Urinary bladder (tissue), 3 donors: ENCODE measurements at regions not wholly inside any gene's neighbourhood (a gene's known extent, or its start where the extent isn't known, plus 50 kb on each side); places are given as distances from the start of the nearest gene placed in this dataset.
"Not testable (repeated sequence)": the region's sequence is repeated elsewhere in the genome, so short reads cannot be mapped to it uniquely, and the experiment has no call there.

Source experiments
- DNase-seq: peaks from one replicate; pipeline ENCODE4 v3.0.0-alpha.2; 2015; ENCODE audit errors: extremely low spot score
- H3K27ac ChIP-seq: one replicate; pipeline ENCODE4 v1.5.1; 2013; ENCODE audit warnings: low read depth, mild to moderate bottlenecking, moderate library complexity
- H3K36me3 ChIP-seq: one replicate; pipeline ENCODE4 v1.6.1; 2013; ENCODE audit warnings: mild to moderate bottlenecking, moderate library complexity; ENCODE audit not compliant: insufficient read depth
- H3K4me1 ChIP-seq: one replicate; pipeline ENCODE4 v1.6.1; 2013; ENCODE audit warnings: mild to moderate bottlenecking, moderate library complexity; ENCODE audit not compliant: insufficient read depth
- H3K4me3 ChIP-seq: one replicate; pipeline ENCODE4 v1.5.1; 2013; ENCODE audit warnings: low read depth, low read length
- WGBS: extraction: QIAGEN DNeasy Blood & Tissue Kit; methylation state at CpG from one replicate; pipeline ENCODE4 v1.1.7; 2013; 5-methylcytosine and 5-hydroxymethylcytosine counted together
- donor health status: healthy with polysubstance abuse.
- donor health status: healthy.

DNA sequence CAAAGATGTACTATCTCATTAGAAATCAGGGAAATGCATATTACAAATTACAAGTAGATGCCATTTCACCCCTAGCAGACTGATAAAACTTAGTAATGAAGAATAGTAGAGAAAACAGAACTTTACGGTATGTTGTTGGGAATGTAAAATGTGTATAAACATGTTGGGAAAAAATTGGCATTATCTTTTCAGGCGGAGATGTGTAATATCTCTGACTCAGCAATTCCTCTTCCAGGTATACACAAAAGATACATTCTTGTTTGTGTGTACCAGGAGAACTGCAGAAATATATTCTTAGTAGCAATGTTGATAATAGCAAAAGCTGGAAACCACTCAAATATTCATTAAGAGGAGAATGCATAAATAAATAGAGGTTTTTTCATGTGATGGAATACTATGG is 204.5 kb downstream of the LPIN1 start:
- DNase-seq: no peak
- H3K4me1 ChIP-seq: no peaks in the 10 kb centered on the region
- H3K36me3 ChIP-seq: no peaks in the 10 kb centered on the region
- H3K27ac ChIP-seq: no peak overlapping the region
- 77% methylated on average over 2 of the region's 2 CpGs for WGBS
- no peak overlapping the region for H3K4me3 ChIP-seq

- not testable (repeated sequence) for H3K4me3 ChIP-seq, H3K4me1 ChIP-seq, H3K27ac ChIP-seq, DNase-seq, H3K36me3 ChIP-seq
- WGBS: 91% methylated on average over 6 of the region's 6 CpGs
Observed at GRCh38 chr2:11951492-11951891, 205.1 kb downstream of the LPIN1 start.

GRCh38 chr2:11953258-11953657 is 206.8 kb downstream of the LPIN1 start:
- Histone ChIP-seq H3K36me3 (no peaks in the 10 kb centered on the region), H3K4me1 (no peaks in the 10 kb centered on the region), H3K4me3 (no peak overlapping the region), H3K27ac (no peak overlapping the region)
- WGBS: 90% methylated on average over 3 of the region's 3 CpGs
- no peak for DNase-seq

DNA sequence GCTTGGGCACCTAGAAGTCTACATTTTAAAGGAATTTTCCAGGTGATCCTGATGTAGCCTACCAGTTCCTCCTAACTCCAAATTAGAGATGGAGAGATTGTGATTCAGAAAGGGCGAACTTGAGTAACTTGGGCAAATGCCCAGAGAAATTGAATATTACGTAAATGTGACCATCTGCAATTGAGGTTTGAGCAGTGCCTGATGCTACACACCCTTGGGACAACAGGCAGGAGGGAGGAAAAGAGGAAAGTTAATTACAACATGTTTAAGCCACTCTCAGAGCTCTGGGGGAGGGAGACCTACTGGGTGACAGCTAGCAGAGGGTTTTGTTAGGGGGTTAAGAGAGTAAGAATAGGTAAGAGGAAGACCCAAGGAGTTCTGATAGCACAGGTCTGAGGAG is 208.9 kb downstream of the LPIN1 start:
- Histone ChIP-seq H3K4me3 (no peak overlapping the region), H3K27ac (no peak overlapping the region), H3K36me3 (no peaks in the 10 kb centered on the region), H3K4me1 (no peaks in the 10 kb centered on the region)
- 75% methylated on average over 2 of the region's 2 CpGs for WGBS
- no peak for DNase-seq

DNA sequence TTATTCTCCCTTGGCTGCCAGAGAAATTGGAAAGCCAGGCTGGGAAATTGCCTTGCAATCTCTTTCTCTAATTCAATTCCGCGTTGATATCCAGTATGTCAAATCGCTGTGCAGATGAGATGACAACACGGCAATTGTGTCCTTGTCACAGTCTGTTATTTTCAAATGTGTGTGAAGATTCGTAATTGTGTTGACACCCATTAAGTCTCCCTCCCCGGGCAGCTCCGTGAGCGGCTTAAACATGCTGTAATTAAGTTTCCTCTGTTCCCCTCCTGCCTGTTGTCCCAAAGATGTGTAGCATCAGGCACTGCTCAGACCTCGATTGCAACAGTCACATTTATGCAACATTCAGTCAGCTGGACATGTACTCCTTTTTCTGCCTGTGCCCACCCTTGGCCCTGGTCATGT is 209.5 kb downstream of the LPIN1 start:
- Histone ChIP-seq H3K4me3 (no peak overlapping the region), H3K27ac (no peak overlapping the region), H3K4me1 (no peaks in the 10 kb centered on the region), H3K36me3 (no peaks in the 10 kb centered on the region)
- no peak for DNase-seq
- WGBS: 75% methylated on average over 9 of the region's 9 CpGs

DNA sequence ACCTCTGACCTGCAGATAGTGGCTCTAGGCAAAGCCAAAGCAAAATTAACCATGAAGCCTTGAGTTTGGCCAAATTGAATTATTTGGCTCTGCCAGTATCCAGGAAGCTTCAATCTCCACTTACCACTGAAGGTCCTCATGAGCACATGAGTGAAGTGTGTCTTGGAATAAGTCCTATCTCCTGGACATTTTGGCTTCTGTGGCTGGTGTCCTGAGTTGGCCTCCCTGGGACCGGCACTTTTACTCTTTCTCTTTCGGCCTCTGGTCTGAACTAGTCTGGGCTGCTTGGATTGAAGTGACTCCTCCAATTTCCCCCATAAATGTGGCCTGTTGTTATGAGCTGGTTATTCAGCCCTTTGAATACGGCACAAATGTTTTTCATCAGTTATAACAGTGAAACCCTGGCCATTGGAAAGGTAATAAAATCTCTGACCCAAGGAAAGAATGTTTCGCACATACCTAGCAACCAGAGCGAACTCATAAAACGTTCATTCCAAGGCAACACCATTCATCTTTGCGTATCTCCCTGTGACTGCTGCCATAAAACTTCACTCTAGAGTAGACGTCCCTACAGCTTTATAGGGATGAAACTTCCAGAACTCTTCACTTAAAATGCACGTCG is 216.4 kb downstream of the LPIN1 start:
- 60% methylated on average over 10 of the region's 10 CpGs for WGBS
- H3K4me3 ChIP-seq: no peak overlapping the region
- peak; percentile 62 for DNase-seq
- no peaks in the 10 kb centered on the region for H3K4me1 ChIP-seq
- H3K27ac ChIP-seq: no peak overlapping the region
- H3K36me3 ChIP-seq: no peaks in the 10 kb centered on the region

GRCh38 chr2:11963966-11964365 is 217.5 kb downstream of the LPIN1 start:
- Histone ChIP-seq H3K4me3 (no peak overlapping the region), H3K27ac (no peak overlapping the region), H3K4me1 (no peaks in the 10 kb centered on the region), H3K36me3 (no peaks in the 10 kb centered on the region)
- no peak for DNase-seq
- 85% methylated on average over 1 of the region's 1 CpG for WGBS

- H3K27ac ChIP-seq: no peak overlapping the region
- H3K36me3 ChIP-seq: no peaks in the 10 kb centered on the region
- no peaks in the 10 kb centered on the region for H3K4me1 ChIP-seq
- H3K4me3 ChIP-seq: no peak overlapping the region
- WGBS: 15% methylated on average over 7 of the region's 7 CpGs
- DNase-seq: peak; percentile 45
Observed at GRCh38 chr2:11967946-11968465, 221.6 kb downstream of the LPIN1 start.

GRCh38 chr2:11968521-11968920 is 222.1 kb downstream of the LPIN1 start:
- Histone ChIP-seq H3K4me1 (no peaks in the 10 kb centered on the region), H3K4me3 (no peak overlapping the region), H3K27ac (no peak overlapping the region), H3K36me3 (no peaks in the 10 kb centered on the region)
- WGBS: 52% methylated on average over 5 of the region's 5 CpGs
- no peak for DNase-seq

- Histone ChIP-seq H3K4me3 (no peak overlapping the region), H3K4me1 (no peaks in the 10 kb centered on the region), H3K27ac (no peak overlapping the region), H3K36me3 (no peaks in the 10 kb centered on the region)
- no peak for DNase-seq
- 90% methylated on average over 1 of the region's 1 CpG for WGBS
Observed at GRCh38 chr2:11969774-11970173, 223.3 kb downstream of the LPIN1 start.

DNA sequence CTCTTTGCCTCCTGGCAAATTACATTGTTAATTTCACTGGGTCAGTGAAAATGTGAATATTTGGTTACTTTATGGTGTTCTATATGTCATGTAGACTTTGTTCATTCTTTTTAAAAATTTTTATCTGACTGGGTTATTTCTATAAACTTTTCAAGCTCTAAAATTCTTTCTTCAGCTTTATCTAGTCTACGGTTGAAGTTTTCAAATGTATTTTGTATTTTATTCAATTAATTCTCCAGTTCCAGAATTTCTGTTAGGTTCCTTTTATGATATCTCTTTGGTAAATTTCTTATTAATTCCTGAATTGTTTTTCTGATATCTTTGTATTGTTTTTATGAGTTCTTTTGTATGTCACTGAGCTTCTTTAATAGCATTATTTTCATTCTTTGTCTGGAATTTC is 228.1 kb downstream of the LPIN1 start:
- H3K36me3 ChIP-seq: no peaks in the 10 kb centered on the region
- 100% methylated on average over 1 of the region's 1 CpG for WGBS
- no peak overlapping the region for H3K27ac ChIP-seq
- DNase-seq: no peak
- H3K4me1 ChIP-seq: no peaks in the 10 kb centered on the region
- H3K4me3 ChIP-seq: no peak overlapping the region

GRCh38 chr2:11975373-11975772 is 228.9 kb downstream of the LPIN1 start:
- Histone ChIP-seq H3K27ac (no peak overlapping the region), H3K36me3 (no peaks in the 10 kb centered on the region), H3K4me1 (no peaks in the 10 kb centered on the region), H3K4me3 (no peak overlapping the region)
- no peak for DNase-seq
- WGBS: 94% methylated on average over 1 of the region's 1 CpG

- DNase-seq: no peak
- Histone ChIP-seq H3K4me3 (no peak overlapping the region), H3K4me1 (no peaks in the 10 kb centered on the region), H3K27ac (no peak overlapping the region), H3K36me3 (no peaks in the 10 kb centered on the region)
Observed at GRCh38 chr2:11976073-11976472, 229.6 kb downstream of the LPIN1 start.

- Histone ChIP-seq H3K4me3 (no peak overlapping the region), H3K4me1 (no peaks in the 10 kb centered on the region), H3K27ac (no peak overlapping the region), H3K36me3 (no peaks in the 10 kb centered on the region)
- 84% methylated on average over 8 of the region's 8 CpGs for WGBS
- no peak for DNase-seq
Observed at GRCh38 chr2:11977766-11978524, 231.5 kb downstream of the LPIN1 start.
